HCT116 (cell line): ENCODE measurements at regions not wholly inside any gene's neighbourhood (a gene's known extent, or its start where the extent isn't known, plus 50 kb on each side); places are given as distances from the start of the nearest gene placed in this dataset.

Source experiments
- ATAC-seq: fragments of 200-7000 bp; cut with Tn5 transposase; 2 replicates; pipeline ENCODE4 v1.9.1; 2020; ENCODE audit warnings: mild to moderate bottlenecking, moderate library complexity
- BruUV-seq: library from RNA; stranded (reverse); fragments of 400-500 nt; replicated peaks from 2 replicates; lab custom pipeline; 2021; lab: Mats Ljungman, UMichigan
- CTCF ChIA-PET: fragments of 300-600 bp; sonication (Branson Sonifier 250); formaldehyde crosslinking; loops from one replicate; lab custom pipeline; 2021; ENCODE audit warnings: antibody characterized with exemption; lab: Charles Lee
- POLR2A ChIA-PET: fragments of 300-600, 350-600 bp; sonication (Branson Sonifier 250); formaldehyde crosslinking; loops from one replicate; lab custom pipeline; 2021; ENCODE audit warnings: antibody characterized with exemption; lab: Charles Lee
- RAD21 ChIA-PET, 2 experiments: fragments of 300-600 bp; sonication (Branson Sonifier 250); formaldehyde crosslinking; loops; one replicate each; lab custom pipeline; 2023; ENCODE audit warnings: low total read pairs in 2 of 2; ENCODE audit not compliant: uncharacterized antibody in 2 of 2, unreplicated experiment in 2 of 2, low non-redundant PET in 1 of 2; lab: Charles Lee
- DNase-seq: peaks from one replicate; pipeline ENCODE4 v3.0.0-alpha.2; 2010; ENCODE audit warnings: low read depth, low spot score
- H2AFZ ChIP-seq: fragments of 200-600 bp; shearing (Covaris generic), sonication (generic); 2 replicates; pipeline ENCODE4 v1.6.1; 2017; ENCODE audit warnings: low read depth, mixed run types, mixed read lengths, antibody characterized with exemption, low read length; ENCODE audit not compliant: poor library complexity, severe bottlenecking
- H3K27ac ChIP-seq: 2 replicates; pipeline ENCODE4 v1.5.1; 2012; ENCODE audit warnings: low read depth, low read length
- H3K27me3 ChIP-seq: fragments of 200-600 bp; sonication (generic); 2 replicates; pipeline ENCODE4 v1.6.1; 2016; ENCODE audit warnings: mixed run types, low read length, mixed read lengths; ENCODE audit not compliant: insufficient read depth
- H3K36me3 ChIP-seq, 2 experiments: fragments of 200-500 bp in 1 of 2; fragments of 200-600 bp in 1 of 2; sonication (Bioruptor generic) in 1 of 2; sonication (generic) in 1 of 2; 2 replicates each; pipeline versions ENCODE4 v1.5.1 to v1.6.1; 2014 to 2016; ENCODE audit warnings: low read length in 2 of 2, inconsistent platforms in 1 of 2, mixed read lengths in 1 of 2, mixed run types in 1 of 2; ENCODE audit not compliant: insufficient read depth in 2 of 2, control insufficient read depth in 1 of 2
- H3K4me1 ChIP-seq, 2 experiments: fragments of 200-600 bp in 1 of 2; sonication (generic) in 1 of 2; 2 replicates each; pipeline versions ENCODE4 v1.5.1 to v1.6.1; 2012 to 2017; ENCODE audit warnings: low read length in 2 of 2, inconsistent platforms in 1 of 2, mild to moderate bottlenecking in 1 of 2, mixed read lengths in 1 of 2, mixed run types in 1 of 2, moderate library complexity in 1 of 2; ENCODE audit not compliant: insufficient read depth in 2 of 2, control insufficient read depth in 1 of 2
- H3K4me2 ChIP-seq: fragments of 200-600 bp; sonication (generic); 2 replicates; pipeline ENCODE4 v1.6.1; 2017; ENCODE audit warnings: mixed run types, low read length, mixed read lengths
- H3K4me3 ChIP-seq, 2 experiments: fragments of 200-600 bp in 1 of 2; sonication (generic) in 1 of 2; replicated peaks in 1 of 2; 2 replicates each; pipeline ENCODE4 v1.5.1; 2011 to 2016; ENCODE audit warnings: low read length in 2 of 2, control low read depth in 1 of 2, low read depth in 1 of 2, mild to moderate bottlenecking in 1 of 2, mixed read lengths in 1 of 2, mixed run types in 1 of 2
- H3K79me2 ChIP-seq: fragments of 200-600 bp; sonication (generic); 2 replicates; pipeline ENCODE4 v1.6.1; 2017; ENCODE audit warnings: mild to moderate bottlenecking, mixed run types, low read length, moderate library complexity, mixed read lengths; ENCODE audit not compliant: insufficient read depth
- H3K9ac ChIP-seq: fragments of 200-600 bp; sonication (generic); 2 replicates; pipeline ENCODE4 v1.6.1; 2016; ENCODE audit warnings: low read length, mixed read lengths
- H3K9me2 ChIP-seq: fragments of 200-600 bp; sonication (generic), shearing (Covaris generic); 2 replicates; pipeline ENCODE4 v1.6.1; 2017; ENCODE audit warnings: mixed run types, mild to moderate bottlenecking, moderate library complexity; ENCODE audit not compliant: insufficient read depth
- H3K9me3 ChIP-seq, 2 experiments: fragments of 200-500 bp in 1 of 2; fragments of 200-600 bp in 1 of 2; sonication (Bioruptor generic) in 1 of 2; sonication (generic) in 1 of 2; 2 replicates each; pipeline ENCODE4 v1.6.1; 2014 to 2017; ENCODE audit warnings: low read length in 2 of 2, mixed read lengths in 2 of 2, inconsistent platforms in 1 of 2, low read depth in 1 of 2, mild to moderate bottlenecking in 1 of 2, mixed run types in 1 of 2, moderate library complexity in 1 of 2; ENCODE audit not compliant: control insufficient read depth in 1 of 2, insufficient read depth in 1 of 2
- H4K20me1 ChIP-seq: fragments of 200-600 bp; sonication (generic), shearing (Covaris generic); 2 replicates; pipeline ENCODE4 v1.6.1; 2017; ENCODE audit warnings: mixed run types, mild to moderate bottlenecking, moderate library complexity; ENCODE audit not compliant: insufficient read depth
- CEBPB ChIP-seq: IDR thresholded peaks from 2 replicates; pipeline ENCODE4 v1.6.1; 2012; ENCODE audit warnings: low read depth
- CTCF ChIP-seq, 3 experiments: fragments of 200-600 bp in 1 of 3; sonication (generic) in 1 of 3; IDR thresholded peaks in 2 of 3; conservative IDR thresholded peaks in 1 of 3; 2 replicates each; pipeline ENCODE4 v1.5.1; 2012 to 2017; ENCODE audit warnings: low read depth in 2 of 3, low read length in 2 of 3, antibody characterized with exemption in 1 of 3, borderline replicate concordance in 1 of 3, control low read depth in 1 of 3, mild to moderate bottlenecking in 1 of 3, mixed read lengths in 1 of 3, mixed run types in 1 of 3, moderate library complexity in 1 of 3; ENCODE audit not compliant: insufficient read depth in 1 of 3
- EGR1 ChIP-seq: IDR thresholded peaks from 2 replicates; pipeline ENCODE4 v1.6.1; 2012; ENCODE audit warnings: low read depth
- EZH2 ChIP-seq: fragments of 200-600 bp; sonication (generic); IDR thresholded peaks from 2 replicates; pipeline ENCODE4 v1.6.1; 2017; ENCODE audit warnings: antibody characterized with exemption, mixed run types
- TCF7L2 ChIP-seq: IDR thresholded peaks from 2 replicates; pipeline ENCODE4 v1.7.0; 2011; ENCODE audit warnings: borderline replicate concordance, inconsistent platforms; ENCODE audit not compliant: insufficient read depth, insufficient read length; ENCODE audit errors: extremely low read depth
- ZFX ChIP-seq: fragments of 450-650 bp; IDR thresholded peaks from 2 replicates; pipeline ENCODE4 v1.6.1; 2017
- intact Hi-C: fragments of 100-400 bp; cut with micrococcal nuclease; formaldehyde crosslinking; loops from 2 replicates; pipeline ENCODE4 v1.10.0; 2022
- TF ChIP-seq, protein P1 (sequence below): IDR thresholded peaks from 2 replicates; pipeline ENCODE4 v1.6.1; 2011; ENCODE audit warnings: mild to moderate bottlenecking, low read length, moderate library complexity; ENCODE audit not compliant: insufficient replicate concordance; ENCODE audit errors: extremely low read depth

- BruUV-seq = no TSS peak
- Histone ChIP-seq H4K20me1 (no peaks in the 10 kb centered on the region), H3K4me2 (no peak overlapping the region), H3K4me3 (no peak overlapping the region), H3K27ac (no peak overlapping the region), H3K9ac (no peak overlapping the region), H3K9me2 (no peaks in the 10 kb centered on the region), H3K4me1 (no peaks in the 10 kb centered on the region), H3K79me2 (no peaks in the 10 kb centered on the region), H3K9me3 (no peaks in the 10 kb centered on the region), H2AFZ (no peak overlapping the region), H3K36me3 (no peaks in the 10 kb centered on the region), H3K27me3 (peaks cover 74% of the 10 kb centered on the region)
- ATAC-seq (no peak), DNase-seq (no peak)
- ChIA-PET RAD21 (no interaction called here), POLR2A (no interaction called here), CTCF (no interaction called here)
- TF ChIP-seq EGR1 (no peak), ZFX (no peak)
- intact Hi-C loops = no loop called here
These were observed 149.7 kb upstream of the SV2C start for GRCh38 chr5:75933489-75933888.

DNA sequence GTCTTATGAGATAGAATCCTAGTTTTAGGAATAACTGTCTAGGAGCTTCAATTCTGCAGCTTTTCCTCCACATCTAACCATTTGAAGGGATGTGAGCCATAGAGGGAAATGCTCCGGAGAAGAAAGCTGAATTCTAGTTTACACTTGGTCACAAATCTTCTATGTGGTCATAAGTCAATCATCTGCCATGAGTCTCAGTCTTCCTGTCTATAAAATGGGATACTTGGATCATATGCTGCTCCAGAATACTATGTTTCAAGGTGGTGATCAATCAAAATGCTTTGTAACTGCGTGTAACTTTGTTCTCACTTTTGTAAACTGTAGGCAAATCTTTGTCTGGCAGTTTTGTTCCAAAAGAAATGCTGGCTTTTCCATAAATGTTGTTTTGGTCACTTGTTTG, 152.0 kb upstream of the SV2C start:
- Histone ChIP-seq H3K27me3 (peaks cover 76% of the 10 kb centered on the region), H3K9me3 (no peaks in the 10 kb centered on the region), H3K4me1 (no peaks in the 10 kb centered on the region)
- POLR2A ChIA-PET = no interaction called here
- no peak for ATAC-seq
- TF ChIP-seq, protein P1, sequence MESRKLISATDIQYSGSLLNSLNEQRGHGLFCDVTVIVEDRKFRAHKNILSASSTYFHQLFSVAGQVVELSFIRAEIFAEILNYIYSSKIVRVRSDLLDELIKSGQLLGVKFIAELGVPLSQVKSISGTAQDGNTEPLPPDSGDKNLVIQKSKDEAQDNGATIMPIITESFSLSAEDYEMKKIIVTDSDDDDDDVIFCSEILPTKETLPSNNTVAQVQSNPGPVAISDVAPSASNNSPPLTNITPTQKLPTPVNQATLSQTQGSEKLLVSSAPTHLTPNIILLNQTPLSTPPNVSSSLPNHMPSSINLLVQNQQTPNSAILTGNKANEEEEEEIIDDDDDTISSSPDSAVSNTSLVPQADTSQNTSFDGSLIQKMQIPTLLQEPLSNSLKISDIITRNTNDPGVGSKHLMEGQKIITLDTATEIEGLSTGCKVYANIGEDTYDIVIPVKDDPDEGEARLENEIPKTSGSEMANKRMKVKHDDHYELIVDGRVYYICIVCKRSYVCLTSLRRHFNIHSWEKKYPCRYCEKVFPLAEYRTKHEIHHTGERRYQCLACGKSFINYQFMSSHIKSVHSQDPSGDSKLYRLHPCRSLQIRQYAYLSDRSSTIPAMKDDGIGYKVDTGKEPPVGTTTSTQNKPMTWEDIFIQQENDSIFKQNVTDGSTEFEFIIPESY = no peak
- TF ChIP-seq CEBPB (no peak), CTCF (IDR thresholded peaks at IDR 0.05 in 2 of 3, conservative IDR thresholded peaks at IDR 0.05 in 1 of 3; ENCODE audit: borderline replicate concordance in 1 of 3, insufficient read depth in 1 of 3, low read depth in 2 of 3, low read length in 2 of 3) (no peak), EZH2 (no peak), TCF7L2 (no peak)
- TF ChIP-seq, all 23 proteins: peak for 0
- CTCF ChIA-PET = no interaction called here
- Histone ChIP-seq H3K4me3 (no peak overlapping the region), H2AFZ (no peak overlapping the region), H3K9ac (no peak overlapping the region), H3K9me2 (no peaks in the 10 kb centered on the region), H3K27ac (no peak overlapping the region), H3K36me3 (no peaks in the 10 kb centered on the region), H3K4me2 (no peak overlapping the region), H4K20me1 (no peaks in the 10 kb centered on the region), H3K79me2 (no peaks in the 10 kb centered on the region)
- RAD21 ChIA-PET = no interaction called here
- intact Hi-C loops = no loop called here
- no peak for DNase-seq
- no TSS peak for BruUV-seq
